Keratinocyte (primary cell): ENCODE measurements at regions not wholly inside any gene's neighbourhood (a gene's known extent, or its start where the extent isn't known, plus 50 kb on each side); places are given as distances from the start of the nearest gene placed in this dataset.

Experiments
- EZH2 ChIP-seq: IDR thresholded peaks from one replicate; pipeline ENCODE4 v1.6.1; 2012; ENCODE audit warnings: inconsistent platforms, mild to moderate bottlenecking, low read length, moderate library complexity
- TF ChIP-seq, protein P1 (sequence below), 3 experiments: IDR thresholded peaks in 1 of 3; conservative IDR thresholded peaks in 1 of 3; optimal IDR thresholded peaks in 1 of 3; 2 replicates in 2 of 3; 3 replicates in 1 of 3; pipeline versions ENCODE3 to v1.5.1; 2011; ENCODE audit warnings: low read length in 3 of 3, mild to moderate bottlenecking in 3 of 3, moderate library complexity in 2 of 3, control low read depth in 1 of 3, inconsistent platforms in 1 of 3; ENCODE audit not compliant: insufficient read depth in 2 of 3; ENCODE audit errors: extremely low read depth in 1 of 3

DNA sequence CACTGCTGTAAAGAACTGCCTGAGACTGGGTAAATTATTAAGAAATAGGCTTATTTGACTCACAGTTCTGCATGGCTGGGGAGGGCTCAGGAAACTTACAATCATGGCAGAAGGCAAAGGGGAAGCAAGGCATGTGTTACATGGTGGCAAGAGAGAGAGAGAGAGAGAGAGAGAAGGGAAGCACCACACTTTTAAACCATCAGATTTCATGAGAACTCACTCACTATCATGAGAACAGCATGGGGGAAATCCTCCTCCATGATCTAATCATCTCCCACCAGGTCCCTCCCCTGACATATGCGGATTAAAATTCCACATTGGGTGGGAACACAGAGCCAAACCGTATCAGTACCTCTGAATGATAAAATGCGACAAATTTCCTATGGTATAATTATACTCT lies 203.9 kb upstream of the MARCKS start:
- TF ChIP-seq, protein P1, sequence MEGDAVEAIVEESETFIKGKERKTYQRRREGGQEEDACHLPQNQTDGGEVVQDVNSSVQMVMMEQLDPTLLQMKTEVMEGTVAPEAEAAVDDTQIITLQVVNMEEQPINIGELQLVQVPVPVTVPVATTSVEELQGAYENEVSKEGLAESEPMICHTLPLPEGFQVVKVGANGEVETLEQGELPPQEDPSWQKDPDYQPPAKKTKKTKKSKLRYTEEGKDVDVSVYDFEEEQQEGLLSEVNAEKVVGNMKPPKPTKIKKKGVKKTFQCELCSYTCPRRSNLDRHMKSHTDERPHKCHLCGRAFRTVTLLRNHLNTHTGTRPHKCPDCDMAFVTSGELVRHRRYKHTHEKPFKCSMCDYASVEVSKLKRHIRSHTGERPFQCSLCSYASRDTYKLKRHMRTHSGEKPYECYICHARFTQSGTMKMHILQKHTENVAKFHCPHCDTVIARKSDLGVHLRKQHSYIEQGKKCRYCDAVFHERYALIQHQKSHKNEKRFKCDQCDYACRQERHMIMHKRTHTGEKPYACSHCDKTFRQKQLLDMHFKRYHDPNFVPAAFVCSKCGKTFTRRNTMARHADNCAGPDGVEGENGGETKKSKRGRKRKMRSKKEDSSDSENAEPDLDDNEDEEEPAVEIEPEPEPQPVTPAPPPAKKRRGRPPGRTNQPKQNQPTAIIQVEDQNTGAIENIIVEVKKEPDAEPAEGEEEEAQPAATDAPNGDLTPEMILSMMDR (optimal IDR thresholded peaks at IDR 0.05 in 1 of 3, IDR thresholded peaks at IDR 0.05 in 1 of 3, conservative IDR thresholded peaks at IDR 0.05 in 1 of 3; ENCODE audit: extremely low read depth in 1 of 3, insufficient read depth in 2 of 3, low read length in 3 of 3): no peak
- TF ChIP-seq EZH2: no peak
